ENCODE measurements at regions not wholly inside any gene's neighbourhood (a gene's known extent, or its start where the extent isn't known, plus 50 kb on each side); places are given as distances from the start of the nearest gene placed in this dataset.

GRCh38 chr13:86579662-86580061, 780.4 kb upstream of the SLITRK6 start:
- no peaks in the 10 kb centered on the region for H3K36me3 Mint-ChIP-seq
- H3K36me3 ChIP-seq (ENCODE audit: control insufficient read depth, insufficient read depth, low read length) = no peaks in the 10 kb centered on the region
- ATAC-seq (no peak), DNase-seq (no peak)
- H3K4me1 Mint-ChIP-seq = no peaks in the 10 kb centered on the region
- no peaks in the 10 kb centered on the region for H3K9me3 ChIP-seq (ENCODE audit: control insufficient read depth, insufficient read depth, low read length)
- no peak overlapping the region for H3K27ac Mint-ChIP-seq
- H3K27me3 Mint-ChIP-seq (ENCODE audit: low read depth in 2 of 2) = no peaks in the 10 kb centered on the region
- 80% methylated on average over 3 of the region's 3 CpGs for WGBS (ENCODE audit: insufficient coverage)
- H3K9me3 Mint-ChIP-seq = peaks cover 5 to 14% of the 10 kb centered on the region in 2 donors
- H3K4me3 ChIP-seq (ENCODE audit: low read length) = no peak overlapping the region
- no peak overlapping the region for H3K27ac ChIP-seq (ENCODE audit: low read length)
- intact Hi-C loops (cut with micrococcal nuclease) = no loop called here
- H3K4me3 Mint-ChIP-seq = no peak overlapping the region
- no peak for TF ChIP-seq CTCF (IDR thresholded peaks at IDR 0.05)
- no peaks in the 10 kb centered on the region for H3K27me3 ChIP-seq (ENCODE audit: control insufficient read depth, insufficient read depth, low read length)
- no peaks in the 10 kb centered on the region for H3K4me1 ChIP-seq (ENCODE audit: control insufficient read depth, insufficient read depth, low read length)

DNA sequence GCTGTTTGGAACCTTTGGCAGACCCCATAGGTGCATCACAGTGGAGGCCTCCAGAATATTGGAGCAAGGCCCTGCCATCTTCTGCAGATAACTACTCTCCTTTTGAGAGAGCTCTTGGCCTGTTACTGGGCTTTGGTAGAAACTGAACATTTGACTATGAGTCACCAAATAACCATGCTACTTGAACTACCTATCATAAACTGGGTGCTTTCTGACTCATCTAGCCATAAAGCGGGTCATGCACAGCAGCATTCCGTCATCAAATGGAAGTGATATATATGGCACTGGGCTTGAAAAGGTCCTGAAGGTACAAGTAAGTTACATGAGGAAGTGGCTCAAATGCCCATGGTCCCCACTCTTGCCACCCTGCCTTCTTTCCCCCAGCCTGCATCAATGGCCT, 782.5 kb upstream of the SLITRK6 start:
- TF ChIP-seq CTCF (IDR thresholded peaks at IDR 0.05) = no peak
- no peak overlapping the region for H3K27ac ChIP-seq (ENCODE audit: low read length)
- WGBS (ENCODE audit: insufficient coverage) = 100% methylated on average over 2 of the region's 2 CpGs
- H3K27me3 ChIP-seq (ENCODE audit: control insufficient read depth, insufficient read depth, low read length) = no peaks in the 10 kb centered on the region
- no peak for DNase-seq
- H3K4me1 Mint-ChIP-seq = no peaks in the 10 kb centered on the region
- H3K4me3 Mint-ChIP-seq = no peak overlapping the region
- H3K9me3 ChIP-seq (ENCODE audit: control insufficient read depth, insufficient read depth, low read length) = peaks cover 5% of the 10 kb centered on the region
- no peaks in the 10 kb centered on the region for H3K4me1 ChIP-seq (ENCODE audit: control insufficient read depth, insufficient read depth, low read length)
- H3K36me3 ChIP-seq (ENCODE audit: control insufficient read depth, insufficient read depth, low read length) = no peaks in the 10 kb centered on the region
- ATAC-seq = no peak
- intact Hi-C loops (cut with micrococcal nuclease) = no loop called here
- H3K4me3 ChIP-seq (ENCODE audit: low read length) = no peak overlapping the region
- peaks cover 4 to 9% of the 10 kb centered on the region in 2 donors for H3K9me3 Mint-ChIP-seq
- peaks cover 7% of the 10 kb centered on the region for H3K36me3 Mint-ChIP-seq
- no peaks in the 10 kb centered on the region for H3K27me3 Mint-ChIP-seq (ENCODE audit: low read depth in 2 of 2)
- H3K27ac Mint-ChIP-seq = no peak overlapping the region

GRCh38 chr13:86584301-86584700, 785.1 kb upstream of the SLITRK6 start:
- no peaks in the 10 kb centered on the region for H3K36me3 ChIP-seq (ENCODE audit: control insufficient read depth, insufficient read depth, low read length)
- H3K9me3 ChIP-seq (ENCODE audit: control insufficient read depth, insufficient read depth, low read length) = peaks cover 6% of the 10 kb centered on the region
- H3K27ac Mint-ChIP-seq = no peak overlapping the region
- no peak for TF ChIP-seq CTCF (IDR thresholded peaks at IDR 0.05)
- no peak overlapping the region for H3K4me3 Mint-ChIP-seq
- H3K4me1 Mint-ChIP-seq = no peaks in the 10 kb centered on the region
- intact Hi-C loops (cut with micrococcal nuclease) = no loop called here
- H3K4me1 ChIP-seq (ENCODE audit: control insufficient read depth, insufficient read depth, low read length) = no peaks in the 10 kb centered on the region
- no peak for DNase-seq
- 85% methylated on average over 7 of the region's 7 CpGs for WGBS (ENCODE audit: insufficient coverage)
- no peaks in the 10 kb centered on the region for H3K27me3 Mint-ChIP-seq (ENCODE audit: low read depth in 2 of 2)
- H3K27me3 ChIP-seq (ENCODE audit: control insufficient read depth, insufficient read depth, low read length) = no peaks in the 10 kb centered on the region
- ATAC-seq = no peak
- no peak overlapping the region for H3K27ac ChIP-seq (ENCODE audit: low read length)
- H3K4me3 ChIP-seq (ENCODE audit: low read length) = no peak overlapping the region
- H3K9me3 Mint-ChIP-seq = peaks cover 8 to 16% of the 10 kb centered on the region in 2 donors
- peaks cover 13% of the 10 kb centered on the region for H3K36me3 Mint-ChIP-seq

- intact Hi-C loops (cut with micrococcal nuclease) = no loop called here
- 83% methylated on average over 2 of the region's 2 CpGs for WGBS (ENCODE audit: insufficient coverage)
- no peak for DNase-seq
- no peak overlapping the region for H3K27ac Mint-ChIP-seq
- Histone ChIP-seq H3K27me3 (ENCODE audit: control insufficient read depth, insufficient read depth, low read length) (no peaks in the 10 kb centered on the region), H3K27ac (ENCODE audit: low read length) (no peak overlapping the region), H3K36me3 (ENCODE audit: control insufficient read depth, insufficient read depth, low read length) (no peaks in the 10 kb centered on the region), H3K9me3 (ENCODE audit: control insufficient read depth, insufficient read depth, low read length) (peaks cover 6% of the 10 kb centered on the region), H3K4me1 (ENCODE audit: control insufficient read depth, insufficient read depth, low read length) (no peaks in the 10 kb centered on the region), H3K4me3 (ENCODE audit: low read length) (no peak overlapping the region)
- ATAC-seq = no peak
- TF ChIP-seq CTCF (IDR thresholded peaks at IDR 0.05) = no peak
- H3K9me3 Mint-ChIP-seq = peaks cover 8 to 14% of the 10 kb centered on the region in 2 donors
- H3K4me1 Mint-ChIP-seq = no peaks in the 10 kb centered on the region
- peaks cover 13% of the 10 kb centered on the region for H3K36me3 Mint-ChIP-seq
- no peaks in the 10 kb centered on the region for H3K27me3 Mint-ChIP-seq (ENCODE audit: low read depth in 2 of 2)
- no peak overlapping the region for H3K4me3 Mint-ChIP-seq
Measured at GRCh38 chr13:86585835-86586234, 786.6 kb upstream of the SLITRK6 start.
